RWPE1 (cell line): ENCODE measurements at regions not wholly inside any gene's neighbourhood (a gene's known extent, or its start where the extent isn't known, plus 50 kb on each side); places are given as distances from the start of the nearest gene placed in this dataset.

Experiments
- CTCF ChIA-PET: fragments of 350-600 bp; sonication (Branson Sonifier 250); formaldehyde crosslinking; extraction: SDS; loops from one replicate; lab custom pipeline; 2021; lab: Yijun Ruan, JAX
- POLR2A ChIA-PET: fragments of 400-600 bp; formaldehyde crosslinking; extraction: SDS; loops from one replicate; lab custom pipeline; 2020; ENCODE audit warnings: antibody characterized with exemption; ENCODE audit not compliant: low non-redundant PET; lab: Yijun Ruan, JAX
- DNase-seq: peaks from one replicate; pipeline ENCODE4 v3.0.0; 2012; ENCODE audit warnings: low spot score
- H3K27ac ChIP-seq: fragments of 450-650 bp; 2 replicates; pipeline ENCODE4 v1.5.1; 2017
- CTCF ChIP-seq: fragments of 450-650 bp; conservative IDR thresholded peaks from 2 replicates; pipeline ENCODE4 v1.5.1; 2017; ENCODE audit warnings: low read depth, mild to moderate bottlenecking

GRCh38 chr1:239861985-239862384 is 229.7 kb upstream of the FMN2 start:
- no peak for TF ChIP-seq CTCF
- ChIA-PET POLR2A (no interaction called here), CTCF (no interaction called here)
- DNase-seq = no peak
- H3K27ac ChIP-seq = no peak overlapping the region

- CTCF ChIA-PET = no interaction called here
- no peak for DNase-seq
- TF ChIP-seq CTCF = no peak
- no peak overlapping the region for H3K27ac ChIP-seq
- POLR2A ChIA-PET = no interaction called here
Observed at GRCh38 chr1:239868058-239868832, 223.4 kb upstream of the FMN2 start.

- ChIA-PET CTCF (no interaction called here), POLR2A (no interaction called here)
- DNase-seq = no peak
- no peak overlapping the region for H3K27ac ChIP-seq
- TF ChIP-seq CTCF = no peak
Observed at GRCh38 chr1:239870194-239870593, 221.5 kb upstream of the FMN2 start.

- TF ChIP-seq CTCF = no peak
- ChIA-PET CTCF (interaction anchor here (0.6 kb wide), 1 partner anchor 207 kb away, joined by 4 read pairs; no protein-coding TSS in a partner anchor), POLR2A (no interaction called here)
- H3K27ac ChIP-seq = no peak overlapping the region
- no peak for DNase-seq
Observed at GRCh38 chr1:239872626-239873025, 219.1 kb upstream of the FMN2 start.

- no peak for TF ChIP-seq CTCF
- no peak overlapping the region for H3K27ac ChIP-seq
- ChIA-PET POLR2A (no interaction called here), CTCF (interaction anchor here (0.5 kb wide), 1 partner anchor 590 kb away, joined by 5 read pairs; no protein-coding TSS in a partner anchor)
- DNase-seq = no peak
Observed at GRCh38 chr1:239874831-239875230, 216.9 kb upstream of the FMN2 start.

- peak; percentile 71 for DNase-seq
- no peak overlapping the region; the same call in 1 of the 2 replicates for H3K27ac ChIP-seq
- no peak for TF ChIP-seq CTCF
- ChIA-PET CTCF (no interaction called here), POLR2A (no interaction called here)
Observed at GRCh38 chr1:239879321-239880170, 212.1 kb upstream of the FMN2 start.
